GM23338 (cell line): ENCODE measurements at regions not wholly inside any gene's neighbourhood (a gene's known extent, or its start where the extent isn't known, plus 50 kb on each side); places are given as distances from the start of the nearest gene placed in this dataset.

ENCODE experiments used
- ATAC-seq: fragments of 200-7000 bp; cut with Tn5 transposase; 3 replicates; pipeline ENCODE4 v1.9.1; 2020
- DNase-seq: peaks from one replicate; pipeline ENCODE4 v3.0.0-alpha.2; 2015; ENCODE audit warnings: low spot score
- H2AFZ ChIP-seq: fragments of 200-600 bp; sonication (generic); 2 replicates; pipeline ENCODE4 v1.8.0; 2016; ENCODE audit warnings: antibody characterized with exemption, mild to moderate bottlenecking, moderate library complexity
- H3F3A ChIP-seq: fragments of 200-600 bp; sonication (generic); replicated peaks from 2 replicates; pipeline ENCODE4 v1.8.0; 2017; ENCODE audit warnings: antibody characterized with exemption, mixed run types, low read depth
- H3K27ac ChIP-seq: fragments of 200-600 bp; sonication (generic); 2 replicates; pipeline ENCODE4 v1.6.1; 2016; ENCODE audit warnings: low read depth
- H3K27me3 ChIP-seq: fragments of 200-600 bp; sonication (generic); 2 replicates; pipeline ENCODE4 v1.8.0; 2016; ENCODE audit warnings: mild to moderate bottlenecking, mixed run types, moderate library complexity; ENCODE audit not compliant: insufficient read depth
- H3K36me3 ChIP-seq: fragments of 200-600 bp; sonication (generic); 2 replicates; pipeline ENCODE4 v1.8.0; 2016; ENCODE audit warnings: mild to moderate bottlenecking; ENCODE audit not compliant: insufficient read depth
- H3K4me1 ChIP-seq: fragments of 200-600 bp; sonication (generic); 2 replicates; pipeline ENCODE4 v1.8.0; 2016; ENCODE audit warnings: mild to moderate bottlenecking, moderate library complexity; ENCODE audit not compliant: insufficient read depth
- H3K4me2 ChIP-seq: fragments of 200-600 bp; sonication (generic); 2 replicates; pipeline ENCODE4 v1.7.1; 2017; ENCODE audit warnings: mixed run types
- H3K4me3 ChIP-seq: fragments of 200-600 bp; sonication (generic); 2 replicates; pipeline ENCODE4 v1.6.1; 2016; ENCODE audit warnings: mixed run types
- H3K79me2 ChIP-seq: fragments of 200-600 bp; sonication (generic); replicated peaks from 2 replicates; pipeline ENCODE4 v1.8.0; 2017; ENCODE audit warnings: mild to moderate bottlenecking; ENCODE audit not compliant: insufficient read depth
- H3K9me2 ChIP-seq: fragments of 200-600 bp; sonication (generic); 2 replicates; pipeline ENCODE4 v1.8.0; 2017; ENCODE audit not compliant: insufficient read depth
- H4K20me1 ChIP-seq: fragments of 200-600 bp; sonication (generic); replicated peaks from 2 replicates; pipeline ENCODE4 v1.8.0; 2017; ENCODE audit warnings: mild to moderate bottlenecking; ENCODE audit not compliant: insufficient read depth
- H3K27ac Mint-ChIP-seq: 2 replicates; pipeline ENCODE4 v1.8.0; 2020; ENCODE audit warnings: inconsistent platforms, mild to moderate bottlenecking, moderate library complexity, mixed read lengths
- H3K27me3 Mint-ChIP-seq: 3 replicates; pipeline ENCODE4 v1.8.0; 2022; ENCODE audit warnings: low read depth, mild to moderate bottlenecking, moderate library complexity, mixed read lengths, inconsistent platforms; ENCODE audit not compliant: insufficient read depth, poor library complexity
- H3K36me3 Mint-ChIP-seq: 3 replicates; pipeline ENCODE4 v1.8.0; 2021; ENCODE audit warnings: low read depth, mild to moderate bottlenecking, inconsistent platforms, moderate library complexity, mixed read lengths
- H3K4me1 Mint-ChIP-seq: 3 replicates; pipeline ENCODE4 v1.8.0; 2020; ENCODE audit warnings: mild to moderate bottlenecking, inconsistent platforms, mixed read lengths
- H3K4me3 Mint-ChIP-seq: 3 replicates; pipeline ENCODE4 v1.8.0; 2021; ENCODE audit warnings: moderate library complexity, mild to moderate bottlenecking, inconsistent platforms, mixed read lengths
- H3K9me3 Mint-ChIP-seq: 3 replicates; pipeline ENCODE4 v1.8.0; 2020; ENCODE audit warnings: moderate library complexity, mild to moderate bottlenecking, inconsistent platforms, mixed read lengths
- JUNB ChIP-seq: IDR thresholded peaks from one replicate; pipeline ENCODE4 v1.6.1; 2016; ENCODE audit warnings: antibody characterized with exemption; ENCODE audit not compliant: unreplicated experiment
- POLR2AphosphoS5 ChIP-seq: IDR thresholded peaks from 2 replicates; pipeline ENCODE4 v1.6.1; 2016; ENCODE audit warnings: antibody characterized with exemption, low read depth
- REST ChIP-seq: IDR thresholded peaks from one replicate; pipeline ENCODE4 v1.6.1; 2018; ENCODE audit warnings: antibody characterized with exemption; ENCODE audit not compliant: unreplicated experiment
- STAT1 ChIP-seq: IDR thresholded peaks from one replicate; pipeline ENCODE4 v1.6.1; 2016; ENCODE audit warnings: antibody characterized with exemption; ENCODE audit not compliant: unreplicated experiment
- ZNF114 ChIP-seq: fragments of 250-450 bp; sonication (Bioruptor Pico); IDR thresholded peaks from 2 replicates; pipeline ENCODE4 v1.5.0; 2020; ENCODE audit warnings: mild to moderate bottlenecking, moderate library complexity
- ZNF331 ChIP-seq: fragments of 250-450 bp; sonication (Bioruptor Pico); IDR thresholded peaks from 2 replicates; pipeline ENCODE4 v1.5.0; 2020; ENCODE audit warnings: low read depth, mild to moderate bottlenecking, moderate library complexity
- TF ChIP-seq, protein P1 (sequence below): fragments of 250-450 bp; sonication (Bioruptor Pico); IDR thresholded peaks from 2 replicates; pipeline ENCODE4 v1.5.0; 2020; ENCODE audit warnings: mild to moderate bottlenecking, moderate library complexity
- TF ChIP-seq, protein P2 (sequence below), 2 experiments: fragments of 200-600 bp in 1 of 2; sonication (generic) in 1 of 2; conservative IDR thresholded peaks; 2 replicates each; pipeline versions ENCODE4 v1.5.1 to v1.6.1; 2016 to 2017; ENCODE audit warnings: antibody characterized with exemption in 2 of 2, low read depth in 2 of 2, mild to moderate bottlenecking in 2 of 2, moderate library complexity in 1 of 2

GRCh38 chr17:55659661-55660060 lies 63.0 kb downstream of the TMEM100 start (continued):
- TF ChIP-seq, protein P1, sequence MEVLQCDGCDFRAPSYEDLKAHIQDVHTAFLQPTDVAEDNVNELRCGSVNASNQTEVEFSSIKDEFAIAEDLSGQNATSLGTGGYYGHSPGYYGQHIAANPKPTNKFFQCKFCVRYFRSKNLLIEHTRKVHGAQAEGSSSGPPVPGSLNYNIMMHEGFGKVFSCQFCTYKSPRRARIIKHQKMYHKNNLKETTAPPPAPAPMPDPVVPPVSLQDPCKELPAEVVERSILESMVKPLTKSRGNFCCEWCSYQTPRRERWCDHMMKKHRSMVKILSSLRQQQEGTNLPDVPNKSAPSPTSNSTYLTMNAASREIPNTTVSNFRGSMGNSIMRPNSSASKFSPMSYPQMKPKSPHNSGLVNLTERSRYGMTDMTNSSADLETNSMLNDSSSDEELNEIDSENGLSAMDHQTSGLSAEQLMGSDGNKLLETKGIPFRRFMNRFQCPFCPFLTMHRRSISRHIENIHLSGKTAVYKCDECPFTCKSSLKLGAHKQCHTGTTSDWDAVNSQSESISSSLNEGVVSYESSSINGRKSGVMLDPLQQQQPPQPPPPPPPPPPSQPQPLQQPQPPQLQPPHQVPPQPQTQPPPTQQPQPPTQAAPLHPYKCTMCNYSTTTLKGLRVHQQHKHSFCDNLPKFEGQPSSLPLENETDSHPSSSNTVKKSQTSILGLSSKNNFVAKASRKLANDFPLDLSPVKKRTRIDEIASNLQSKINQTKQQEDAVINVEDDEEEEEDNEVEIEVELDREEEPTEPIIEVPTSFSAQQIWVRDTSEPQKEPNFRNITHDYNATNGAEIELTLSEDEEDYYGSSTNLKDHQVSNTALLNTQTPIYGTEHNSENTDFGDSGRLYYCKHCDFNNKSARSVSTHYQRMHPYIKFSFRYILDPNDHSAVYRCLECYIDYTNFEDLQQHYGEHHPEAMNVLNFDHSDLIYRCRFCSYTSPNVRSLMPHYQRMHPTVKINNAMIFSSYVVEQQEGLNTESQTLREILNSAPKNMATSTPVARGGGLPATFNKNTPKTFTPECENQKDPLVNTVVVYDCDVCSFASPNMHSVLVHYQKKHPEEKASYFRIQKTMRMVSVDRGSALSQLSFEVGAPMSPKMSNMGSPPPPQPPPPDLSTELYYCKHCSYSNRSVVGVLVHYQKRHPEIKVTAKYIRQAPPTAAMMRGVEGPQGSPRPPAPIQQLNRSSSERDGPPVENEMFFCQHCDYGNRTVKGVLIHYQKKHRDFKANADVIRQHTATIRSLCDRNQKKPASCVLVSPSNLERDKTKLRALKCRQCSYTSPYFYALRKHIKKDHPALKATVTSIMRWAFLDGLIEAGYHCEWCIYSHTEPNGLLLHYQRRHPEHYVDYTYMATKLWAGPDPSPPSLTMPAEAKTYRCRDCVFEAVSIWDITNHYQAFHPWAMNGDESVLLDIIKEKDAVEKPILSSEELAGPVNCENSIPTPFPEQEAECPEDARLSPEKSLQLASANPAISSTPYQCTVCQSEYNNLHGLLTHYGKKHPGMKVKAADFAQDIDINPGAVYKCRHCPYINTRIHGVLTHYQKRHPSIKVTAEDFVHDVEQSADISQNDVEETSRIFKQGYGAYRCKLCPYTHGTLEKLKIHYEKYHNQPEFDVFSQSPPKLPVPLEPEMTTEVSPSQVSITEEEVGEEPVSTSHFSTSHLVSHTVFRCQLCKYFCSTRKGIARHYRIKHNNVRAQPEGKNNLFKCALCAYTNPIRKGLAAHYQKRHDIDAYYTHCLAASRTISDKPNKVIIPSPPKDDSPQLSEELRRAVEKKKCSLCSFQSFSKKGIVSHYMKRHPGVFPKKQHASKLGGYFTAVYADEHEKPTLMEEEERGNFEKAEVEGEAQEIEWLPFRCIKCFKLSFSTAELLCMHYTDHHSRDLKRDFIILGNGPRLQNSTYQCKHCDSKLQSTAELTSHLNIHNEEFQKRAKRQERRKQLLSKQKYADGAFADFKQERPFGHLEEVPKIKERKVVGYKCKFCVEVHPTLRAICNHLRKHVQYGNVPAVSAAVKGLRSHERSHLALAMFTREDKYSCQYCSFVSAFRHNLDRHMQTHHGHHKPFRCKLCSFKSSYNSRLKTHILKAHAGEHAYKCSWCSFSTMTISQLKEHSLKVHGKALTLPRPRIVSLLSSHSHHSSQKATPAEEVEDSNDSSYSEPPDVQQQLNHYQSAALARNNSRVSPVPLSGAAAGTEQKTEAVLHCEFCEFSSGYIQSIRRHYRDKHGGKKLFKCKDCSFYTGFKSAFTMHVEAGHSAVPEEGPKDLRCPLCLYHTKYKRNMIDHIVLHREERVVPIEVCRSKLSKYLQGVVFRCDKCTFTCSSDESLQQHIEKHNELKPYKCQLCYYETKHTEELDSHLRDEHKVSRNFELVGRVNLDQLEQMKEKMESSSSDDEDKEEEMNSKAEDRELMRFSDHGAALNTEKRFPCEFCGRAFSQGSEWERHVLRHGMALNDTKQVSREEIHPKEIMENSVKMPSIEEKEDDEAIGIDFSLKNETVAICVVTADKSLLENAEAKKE (CRISPR knock-in tag) = no peak
- TF ChIP-seq ZNF114 = no peak

DNA sequence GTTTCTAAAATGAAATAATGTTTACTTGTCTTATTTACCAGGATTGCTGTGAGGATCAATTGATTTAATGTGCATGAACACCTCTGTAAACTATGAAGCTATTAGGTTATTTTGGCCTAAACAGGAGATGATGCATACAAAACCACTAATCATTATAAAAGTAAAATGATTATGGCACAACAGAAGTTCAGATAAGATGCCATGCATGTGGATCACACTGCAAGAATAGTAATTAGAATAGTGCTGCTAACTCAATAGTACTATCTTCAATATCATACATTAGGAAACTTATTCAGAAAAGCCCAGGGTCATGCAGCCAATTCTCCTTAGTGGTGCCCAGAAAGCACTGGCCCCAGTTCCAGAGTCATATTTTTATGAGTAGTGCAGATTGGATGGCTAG lies 66.9 kb downstream of the TMEM100 start:
- Histone ChIP-seq H3F3A (no peaks in the 10 kb centered on the region), H2AFZ (no peak overlapping the region), H3K79me2 (no peaks in the 10 kb centered on the region), H4K20me1 (no peaks in the 10 kb centered on the region), H3K36me3 (no peaks in the 10 kb centered on the region), H3K27me3 (no peaks in the 10 kb centered on the region), H3K4me3 (no peak overlapping the region), H3K27ac (no peak overlapping the region), H3K4me1 (no peaks in the 10 kb centered on the region), H3K9me2 (no peaks in the 10 kb centered on the region), H3K4me2 (no peak overlapping the region)
- Mint-ChIP-seq H3K4me1 (0 out of 3 replicates have a peak, but pooled peaks cover 6% of the 10 kb centered on the region), H3K4me3 (no peak overlapping the region), H3K27ac (no peak overlapping the region), H3K27me3 (no peaks in the 10 kb centered on the region), H3K9me3 (no peaks in the 10 kb centered on the region), H3K36me3 (no peaks in the 10 kb centered on the region)
- no peak for ATAC-seq
- DNase-seq = no peak
- TF ChIP-seq REST = no peak
- TF ChIP-seq, protein P2, sequence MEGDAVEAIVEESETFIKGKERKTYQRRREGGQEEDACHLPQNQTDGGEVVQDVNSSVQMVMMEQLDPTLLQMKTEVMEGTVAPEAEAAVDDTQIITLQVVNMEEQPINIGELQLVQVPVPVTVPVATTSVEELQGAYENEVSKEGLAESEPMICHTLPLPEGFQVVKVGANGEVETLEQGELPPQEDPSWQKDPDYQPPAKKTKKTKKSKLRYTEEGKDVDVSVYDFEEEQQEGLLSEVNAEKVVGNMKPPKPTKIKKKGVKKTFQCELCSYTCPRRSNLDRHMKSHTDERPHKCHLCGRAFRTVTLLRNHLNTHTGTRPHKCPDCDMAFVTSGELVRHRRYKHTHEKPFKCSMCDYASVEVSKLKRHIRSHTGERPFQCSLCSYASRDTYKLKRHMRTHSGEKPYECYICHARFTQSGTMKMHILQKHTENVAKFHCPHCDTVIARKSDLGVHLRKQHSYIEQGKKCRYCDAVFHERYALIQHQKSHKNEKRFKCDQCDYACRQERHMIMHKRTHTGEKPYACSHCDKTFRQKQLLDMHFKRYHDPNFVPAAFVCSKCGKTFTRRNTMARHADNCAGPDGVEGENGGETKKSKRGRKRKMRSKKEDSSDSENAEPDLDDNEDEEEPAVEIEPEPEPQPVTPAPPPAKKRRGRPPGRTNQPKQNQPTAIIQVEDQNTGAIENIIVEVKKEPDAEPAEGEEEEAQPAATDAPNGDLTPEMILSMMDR (conservative IDR thresholded peaks at IDR 0.05; ENCODE audit: low read depth in 2 of 2) = no peak
- TF ChIP-seq ZNF331 (CRISPR knock-in tag) = no peak
- no peak for TF ChIP-seq STAT1
- TF ChIP-seq ZNF114 = no peak
- TF ChIP-seq JUNB = no peak
- TF ChIP-seq POLR2AphosphoS5 = no peak
